HG02852 (cell line): ENCODE measurements at regions not wholly inside any gene's neighbourhood (a gene's known extent, or its start where the extent isn't known, plus 50 kb on each side); places are given as distances from the start of the nearest gene placed in this dataset.

Experiments
- ATAC-seq: cut with Tn5 transposase; IDR thresholded peaks from one replicate; pipeline ENCODE4 v1.9.1; 2021; ENCODE audit warnings: mild to moderate bottlenecking, moderate library complexity; ENCODE audit not compliant: unreplicated experiment

- no peak for ATAC-seq
Observed at GRCh38 chr4:112982680-112983079, 66.8 kb upstream of the ANK2 start.

- ATAC-seq = no peak
Observed at GRCh38 chr4:112994732-112995464, 54.6 kb upstream of the ANK2 start.
